ENCODE measurements at regions not wholly inside any gene's neighbourhood (a gene's known extent, or its start where the extent isn't known, plus 50 kb on each side); places are given as distances from the start of the nearest gene placed in this dataset.

DNA sequence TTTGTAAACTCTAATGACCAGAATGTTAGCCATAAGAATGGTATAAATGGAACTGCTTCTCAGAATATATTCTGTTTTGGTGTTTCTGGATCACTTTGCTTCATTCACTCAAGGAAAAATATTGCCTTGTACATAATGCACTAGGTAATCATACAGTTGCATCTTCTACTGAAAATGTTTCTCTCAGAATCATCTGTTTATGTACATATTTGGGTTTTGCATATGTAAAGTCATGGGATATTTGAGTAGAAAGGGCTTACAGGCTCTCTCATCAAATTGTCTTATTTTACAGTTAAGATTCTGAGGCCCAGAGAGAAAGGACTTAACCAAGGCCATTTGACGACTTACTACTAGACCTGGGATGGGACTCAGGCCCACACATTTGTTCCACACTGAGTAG lies 97.8 kb upstream of the PALM2AKAP2 start:
- H3K4me1 Mint-ChIP-seq, result no peaks in the 10 kb centered on the region

DNA sequence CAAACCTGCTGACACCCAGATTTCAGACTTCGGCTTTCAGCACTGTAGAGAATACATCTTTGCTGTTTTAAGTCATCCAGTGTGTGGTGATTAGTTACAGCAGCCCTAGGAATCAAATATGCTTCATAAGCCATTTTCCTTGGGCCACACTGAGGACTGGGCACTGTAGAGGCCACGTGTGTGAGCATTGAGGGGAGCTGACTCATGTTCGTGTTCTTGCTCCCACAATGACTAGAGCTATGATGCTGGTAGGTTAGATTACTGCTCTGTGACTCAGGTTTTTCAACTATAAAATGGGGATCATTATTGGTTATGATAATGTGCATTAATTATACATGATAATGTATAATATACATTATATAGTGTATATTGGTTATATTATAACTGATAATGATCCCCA lies 96.5 kb upstream of the PALM2AKAP2 start:
- ATAC-seq (ENCODE audit: low read depth in 2 of 2) (no peak), DNase-seq (no peak)
- Histone ChIP-seq H3K27ac (ENCODE audit: insufficient read depth, low read length, poor library complexity, severe bottlenecking) (no peak overlapping the region), H3K4me1 (ENCODE audit: control insufficient read depth, insufficient read depth, low read length, poor library complexity, severe bottlenecking) (no peaks in the 10 kb centered on the region), H3K27me3 (ENCODE audit: control insufficient read depth, insufficient read depth, low read length) (no peaks in the 10 kb centered on the region), H3K36me3 (ENCODE audit: control insufficient read depth, insufficient read depth, low read length) (no peaks in the 10 kb centered on the region), H3K4me3 (ENCODE audit: low read depth, low read length) (no peak overlapping the region), H3K9me3 (ENCODE audit: control insufficient read depth in 2 of 2, low read length in 2 of 2) (no peaks in the 10 kb centered on the region)
- Mint-ChIP-seq H3K27me3 (peaks cover 4% of the 10 kb centered on the region), H3K36me3 (no peaks in the 10 kb centered on the region), H3K27ac (no peak overlapping the region), H3K4me1 (no peaks in the 10 kb centered on the region), H3K9me3 (peaks cover 0 to 14% (median 2%) of the 10 kb centered on the region in 7 donors), H3K4me3 (no peak overlapping the region)

More for the DNA sequence above, 97.8 kb upstream of the PALM2AKAP2 start:
- Mint-ChIP-seq H3K27me3 (peaks cover 4% of the 10 kb centered on the region), H3K9me3 (peaks cover 0 to 10% (median 0%) of the 10 kb centered on the region in 7 donors), H3K27ac (no peak overlapping the region), H3K4me3 (no peak overlapping the region), H3K36me3 (no peaks in the 10 kb centered on the region)
- H3K36me3 ChIP-seq (ENCODE audit: control insufficient read depth, insufficient read depth, low read length), result no peaks in the 10 kb centered on the region
- H3K27me3 ChIP-seq (ENCODE audit: control insufficient read depth, insufficient read depth, low read length), result no peaks in the 10 kb centered on the region
- ATAC-seq (ENCODE audit: low read depth in 2 of 2) (no peak), DNase-seq (no peak)
- no peak overlapping the region for H3K27ac ChIP-seq (ENCODE audit: insufficient read depth, low read length, poor library complexity, severe bottlenecking)
- H3K4me3 ChIP-seq (ENCODE audit: low read depth, low read length), result no peak overlapping the region
- no peaks in the 10 kb centered on the region for H3K9me3 ChIP-seq (ENCODE audit: control insufficient read depth in 2 of 2, low read length in 2 of 2)
- H3K4me1 ChIP-seq (ENCODE audit: control insufficient read depth, insufficient read depth, low read length, poor library complexity, severe bottlenecking), result no peaks in the 10 kb centered on the region

DNA sequence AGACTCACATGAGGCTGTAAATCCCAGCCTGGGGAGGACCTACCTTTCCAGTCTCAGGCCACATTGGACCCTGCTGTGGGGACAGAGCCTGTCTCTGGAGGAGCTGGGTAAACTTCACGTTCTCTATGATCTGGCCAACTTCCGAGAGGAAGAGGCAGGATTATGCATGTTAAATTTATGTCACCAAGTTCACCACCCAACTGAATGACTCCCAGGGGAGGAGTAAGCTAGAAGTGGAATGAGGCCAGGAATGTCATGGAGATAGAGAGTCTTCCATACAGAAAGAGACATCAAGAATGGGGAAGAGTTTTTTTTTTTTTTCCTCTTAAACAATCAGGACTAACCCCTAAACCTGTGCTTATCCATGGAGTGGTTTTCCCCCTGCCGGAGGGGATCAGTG lies 90.3 kb upstream of the PALM2AKAP2 start:
- Histone ChIP-seq H3K4me1 (ENCODE audit: control insufficient read depth, insufficient read depth, low read length, poor library complexity, severe bottlenecking) (no peaks in the 10 kb centered on the region), H3K9me3 (ENCODE audit: control insufficient read depth in 2 of 2, low read length in 2 of 2) (no peaks in the 10 kb centered on the region), H3K4me3 (ENCODE audit: low read depth, low read length) (no peak overlapping the region), H3K36me3 (ENCODE audit: control insufficient read depth, insufficient read depth, low read length) (no peaks in the 10 kb centered on the region), H3K27me3 (ENCODE audit: control insufficient read depth, insufficient read depth, low read length) (no peaks in the 10 kb centered on the region), H3K27ac (ENCODE audit: insufficient read depth, low read length, poor library complexity, severe bottlenecking) (no peak overlapping the region)
- no peaks in the 10 kb centered on the region for H3K36me3 Mint-ChIP-seq
- no peak overlapping the region for H3K4me3 Mint-ChIP-seq
- no peak overlapping the region for H3K27ac Mint-ChIP-seq
- H3K4me1 Mint-ChIP-seq, result no peaks in the 10 kb centered on the region
- peaks cover 0 to 14% (median 3%) of the 10 kb centered on the region in 7 donors for H3K9me3 Mint-ChIP-seq
- no peak for DNase-seq
- no peak for ATAC-seq (ENCODE audit: low read depth in 2 of 2)
- no peaks in the 10 kb centered on the region for H3K27me3 Mint-ChIP-seq

DNA sequence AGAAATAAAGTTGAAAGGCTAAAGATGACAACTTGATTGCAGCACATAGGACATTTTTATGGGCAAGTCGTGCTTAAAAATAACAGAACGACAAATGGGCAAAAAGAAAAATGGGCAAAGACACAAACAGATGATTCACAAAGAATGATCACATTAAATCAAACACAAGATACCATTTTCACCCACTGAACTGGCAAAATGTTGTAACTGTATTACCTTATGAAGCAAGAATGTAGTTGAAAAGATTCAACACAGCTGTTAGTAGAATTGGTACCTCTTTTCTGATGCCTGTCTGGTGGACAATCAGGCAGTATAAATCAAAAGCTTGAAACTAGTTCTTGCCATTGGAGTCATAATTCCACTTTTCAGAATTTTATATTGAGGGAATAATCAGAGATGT lies 81.0 kb upstream of the PALM2AKAP2 start:
- H3K9me3 ChIP-seq (ENCODE audit: control insufficient read depth in 2 of 2, low read length in 2 of 2), result no peaks in the 10 kb centered on the region
- no peaks in the 10 kb centered on the region for H3K36me3 ChIP-seq (ENCODE audit: control insufficient read depth, insufficient read depth, low read length)
- H3K36me3 Mint-ChIP-seq, result no peaks in the 10 kb centered on the region
- H3K27me3 Mint-ChIP-seq, result peaks cover 5% of the 10 kb centered on the region
- no peak overlapping the region for H3K27ac Mint-ChIP-seq
- ATAC-seq (ENCODE audit: low read depth in 2 of 2) (no peak), DNase-seq (no peak)
- H3K4me1 Mint-ChIP-seq, result no peaks in the 10 kb centered on the region
- H3K4me3 ChIP-seq (ENCODE audit: low read depth, low read length), result no peak overlapping the region
- peaks cover 0 to 2% (median 0%) of the 10 kb centered on the region in 7 donors for H3K9me3 Mint-ChIP-seq
- H3K4me1 ChIP-seq (ENCODE audit: control insufficient read depth, insufficient read depth, low read length, poor library complexity, severe bottlenecking), result no peaks in the 10 kb centered on the region
- no peak overlapping the region for H3K4me3 Mint-ChIP-seq
- peaks cover 2% of the 10 kb centered on the region for H3K27me3 ChIP-seq (ENCODE audit: control insufficient read depth, insufficient read depth, low read length)
- H3K27ac ChIP-seq (ENCODE audit: insufficient read depth, low read length, poor library complexity, severe bottlenecking), result no peak overlapping the region

DNA sequence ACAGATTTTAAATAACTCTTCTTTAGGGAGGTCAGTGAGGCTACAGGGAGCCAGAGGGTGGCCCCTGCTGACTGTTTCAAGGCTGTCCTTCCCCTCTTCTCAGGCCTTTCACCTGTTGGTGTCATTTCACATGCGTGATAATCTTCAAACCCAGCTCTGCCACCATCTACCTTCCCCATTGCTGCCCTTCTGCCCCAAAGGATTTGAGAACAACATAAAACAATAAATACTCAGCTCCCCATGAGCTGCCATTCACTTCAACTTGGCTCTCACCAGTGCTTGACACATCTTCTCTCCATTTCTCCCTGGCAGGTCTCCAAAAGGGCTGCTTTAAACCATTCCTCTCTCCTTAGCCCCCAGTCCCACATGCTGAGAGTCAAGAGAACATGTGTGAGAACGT lies 75.5 kb upstream of the PALM2AKAP2 start:
- H3K27ac ChIP-seq (ENCODE audit: insufficient read depth, low read length, poor library complexity, severe bottlenecking), result no peak overlapping the region
- peaks cover 2% of the 10 kb centered on the region for H3K27me3 ChIP-seq (ENCODE audit: control insufficient read depth, insufficient read depth, low read length)
- Mint-ChIP-seq H3K36me3 (no peaks in the 10 kb centered on the region), H3K4me3 (no peak overlapping the region), H3K27me3 (no peaks in the 10 kb centered on the region), H3K9me3 (peaks cover 0 to 4% (median 0%) of the 10 kb centered on the region in 7 donors), H3K4me1 (no peaks in the 10 kb centered on the region), H3K27ac (no peak overlapping the region)
- no peak for DNase-seq
- H3K9me3 ChIP-seq (ENCODE audit: control insufficient read depth in 2 of 2, low read length in 2 of 2), result no peaks in the 10 kb centered on the region
- H3K36me3 ChIP-seq (ENCODE audit: control insufficient read depth, insufficient read depth, low read length), result no peaks in the 10 kb centered on the region
- H3K4me1 ChIP-seq (ENCODE audit: control insufficient read depth, insufficient read depth, low read length, poor library complexity, severe bottlenecking), result no peaks in the 10 kb centered on the region
- ATAC-seq (ENCODE audit: low read depth in 2 of 2), result no peak
- no peak overlapping the region for H3K4me3 ChIP-seq (ENCODE audit: low read depth, low read length)

DNA sequence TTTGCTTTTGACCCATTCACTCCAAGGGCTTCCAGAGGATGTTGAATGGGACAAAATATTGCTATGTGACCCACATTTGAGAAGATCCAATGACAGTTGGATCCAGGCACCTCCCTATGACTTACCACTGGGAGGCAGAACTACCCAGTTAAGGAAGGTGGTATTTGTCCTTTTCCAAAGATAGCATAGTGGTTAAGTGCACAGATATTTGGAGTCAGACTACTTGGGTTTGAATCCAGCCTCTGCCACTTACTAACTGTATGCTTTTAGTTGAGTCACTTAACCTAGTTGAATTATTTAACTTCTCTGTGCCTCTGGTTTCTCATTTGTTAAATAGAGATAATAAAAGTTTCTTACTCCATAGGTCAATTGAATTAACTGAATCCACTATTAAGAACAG lies 74.5 kb upstream of the PALM2AKAP2 start:
- Histone ChIP-seq H3K36me3 (ENCODE audit: control insufficient read depth, insufficient read depth, low read length) (no peaks in the 10 kb centered on the region), H3K4me3 (ENCODE audit: low read depth, low read length) (no peak overlapping the region), H3K9me3 (ENCODE audit: control insufficient read depth in 2 of 2, low read length in 2 of 2) (no peaks in the 10 kb centered on the region), H3K27ac (ENCODE audit: insufficient read depth, low read length, poor library complexity, severe bottlenecking) (no peak overlapping the region), H3K4me1 (ENCODE audit: control insufficient read depth, insufficient read depth, low read length, poor library complexity, severe bottlenecking) (no peaks in the 10 kb centered on the region), H3K27me3 (ENCODE audit: control insufficient read depth, insufficient read depth, low read length) (peaks cover 2% of the 10 kb centered on the region)
- Mint-ChIP-seq H3K9me3 (peaks cover 0 to 4% (median 0%) of the 10 kb centered on the region in 7 donors), H3K4me1 (no peaks in the 10 kb centered on the region), H3K27me3 (no peaks in the 10 kb centered on the region), H3K36me3 (no peaks in the 10 kb centered on the region), H3K27ac (no peak overlapping the region), H3K4me3 (no peak overlapping the region)
- ATAC-seq (ENCODE audit: low read depth in 2 of 2), result no peak
- DNase-seq, result no peak

DNA sequence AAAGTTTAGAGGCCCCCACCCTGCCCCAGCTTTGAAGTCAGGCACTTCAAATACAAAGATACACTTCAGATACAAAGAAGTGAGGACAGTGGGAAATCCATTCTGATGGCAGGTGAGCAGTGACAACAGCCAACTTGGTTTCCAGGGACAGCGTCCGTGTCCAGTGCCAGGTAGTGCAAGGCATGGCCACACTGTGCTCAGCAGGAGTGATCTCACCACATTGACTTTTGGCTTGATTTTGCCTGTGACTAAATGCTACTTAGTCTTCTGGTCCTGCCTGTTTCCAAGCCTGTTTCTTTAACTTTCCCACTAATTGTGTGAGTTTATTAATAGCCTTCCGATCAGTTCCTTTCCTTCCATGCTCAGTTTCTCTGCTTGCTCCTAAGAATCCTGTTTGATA lies 72.6 kb upstream of the PALM2AKAP2 start:
- no peak overlapping the region for H3K4me3 ChIP-seq (ENCODE audit: low read depth, low read length)
- peaks cover 2% of the 10 kb centered on the region for H3K27me3 ChIP-seq (ENCODE audit: control insufficient read depth, insufficient read depth, low read length)
- DNase-seq, result no peak
- Mint-ChIP-seq H3K4me3 (no peak overlapping the region), H3K27me3 (no peaks in the 10 kb centered on the region), H3K27ac (no peak overlapping the region), H3K4me1 (no peaks in the 10 kb centered on the region), H3K9me3 (peaks cover 0 to 6% (median 0%) of the 10 kb centered on the region in 7 donors), H3K36me3 (no peaks in the 10 kb centered on the region)
- H3K36me3 ChIP-seq (ENCODE audit: control insufficient read depth, insufficient read depth, low read length), result no peaks in the 10 kb centered on the region
- H3K9me3 ChIP-seq (ENCODE audit: control insufficient read depth in 2 of 2, low read length in 2 of 2), result no peaks in the 10 kb centered on the region
- H3K4me1 ChIP-seq (ENCODE audit: control insufficient read depth, insufficient read depth, low read length, poor library complexity, severe bottlenecking), result no peaks in the 10 kb centered on the region
- H3K27ac ChIP-seq (ENCODE audit: insufficient read depth, low read length, poor library complexity, severe bottlenecking), result no peak overlapping the region
- no peak for ATAC-seq (ENCODE audit: low read depth in 2 of 2)

DNA sequence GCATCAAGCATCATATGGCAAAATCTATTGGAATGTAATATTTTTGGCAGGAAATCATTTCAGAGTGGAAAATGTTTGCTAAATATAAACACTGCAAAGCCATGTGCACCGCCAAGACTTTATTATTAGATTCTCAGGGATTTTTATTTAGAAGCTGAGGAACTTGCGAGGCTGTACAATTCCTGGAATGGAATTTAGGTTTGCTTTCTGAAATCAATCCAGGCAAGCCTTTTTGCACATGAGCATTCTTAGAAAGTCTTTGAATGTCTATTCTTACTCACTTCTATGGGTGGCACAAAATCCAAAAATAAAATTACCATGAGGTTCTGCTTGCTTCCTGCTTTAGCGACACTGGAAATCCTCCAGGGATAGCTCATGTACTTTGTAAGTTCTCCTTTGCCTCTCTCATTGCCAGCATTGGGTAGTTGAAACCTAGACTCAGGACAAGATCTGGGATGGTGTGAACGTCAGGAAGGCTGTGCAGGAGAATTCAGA lies 71.5 kb upstream of the PALM2AKAP2 start:
- Mint-ChIP-seq H3K27ac (no peak overlapping the region), H3K27me3 (no peaks in the 10 kb centered on the region), H3K36me3 (no peaks in the 10 kb centered on the region), H3K4me1 (no peaks in the 10 kb centered on the region), H3K4me3 (no peak overlapping the region), H3K9me3 (peaks cover 0 to 6% (median 0%) of the 10 kb centered on the region in 7 donors)
- no peaks in the 10 kb centered on the region for H3K9me3 ChIP-seq (ENCODE audit: control insufficient read depth in 2 of 2, low read length in 2 of 2)
- H3K27ac ChIP-seq (ENCODE audit: insufficient read depth, low read length, poor library complexity, severe bottlenecking), result no peak overlapping the region
- peaks cover 2% of the 10 kb centered on the region for H3K27me3 ChIP-seq (ENCODE audit: control insufficient read depth, insufficient read depth, low read length)
- no peaks in the 10 kb centered on the region for H3K36me3 ChIP-seq (ENCODE audit: control insufficient read depth, insufficient read depth, low read length)
- ATAC-seq (ENCODE audit: low read depth in 2 of 2) (no peak), DNase-seq (no peak)
- H3K4me3 ChIP-seq (ENCODE audit: low read depth, low read length), result no peak overlapping the region
- no peaks in the 10 kb centered on the region for H3K4me1 ChIP-seq (ENCODE audit: control insufficient read depth, insufficient read depth, low read length, poor library complexity, severe bottlenecking)

All from CD4-positive, CD25-positive, alpha-beta regulatory T cell (primary cell).